GM23248 (cell line): ENCODE measurements at regions not wholly inside any gene's neighbourhood (a gene's known extent, or its start where the extent isn't known, plus 50 kb on each side); places are given as distances from the start of the nearest gene placed in this dataset.

Experiments
- EZH2 ChIP-seq: fragments of 200-600 bp; sonication (generic); IDR thresholded peaks from 2 replicates; pipeline ENCODE4 v1.6.1; 2018; ENCODE audit warnings: antibody characterized with exemption, mild to moderate bottlenecking; ENCODE audit not compliant: insufficient read depth, poor library complexity, severe bottlenecking
- EZH2phosphoT487 ChIP-seq: fragments of 200-600 bp; sonication (generic); IDR thresholded peaks from 2 replicates; pipeline ENCODE4 v1.6.1; 2018; ENCODE audit warnings: antibody characterized with exemption, moderate library complexity, mild to moderate bottlenecking, low read depth; ENCODE audit not compliant: insufficient read depth

DNA sequence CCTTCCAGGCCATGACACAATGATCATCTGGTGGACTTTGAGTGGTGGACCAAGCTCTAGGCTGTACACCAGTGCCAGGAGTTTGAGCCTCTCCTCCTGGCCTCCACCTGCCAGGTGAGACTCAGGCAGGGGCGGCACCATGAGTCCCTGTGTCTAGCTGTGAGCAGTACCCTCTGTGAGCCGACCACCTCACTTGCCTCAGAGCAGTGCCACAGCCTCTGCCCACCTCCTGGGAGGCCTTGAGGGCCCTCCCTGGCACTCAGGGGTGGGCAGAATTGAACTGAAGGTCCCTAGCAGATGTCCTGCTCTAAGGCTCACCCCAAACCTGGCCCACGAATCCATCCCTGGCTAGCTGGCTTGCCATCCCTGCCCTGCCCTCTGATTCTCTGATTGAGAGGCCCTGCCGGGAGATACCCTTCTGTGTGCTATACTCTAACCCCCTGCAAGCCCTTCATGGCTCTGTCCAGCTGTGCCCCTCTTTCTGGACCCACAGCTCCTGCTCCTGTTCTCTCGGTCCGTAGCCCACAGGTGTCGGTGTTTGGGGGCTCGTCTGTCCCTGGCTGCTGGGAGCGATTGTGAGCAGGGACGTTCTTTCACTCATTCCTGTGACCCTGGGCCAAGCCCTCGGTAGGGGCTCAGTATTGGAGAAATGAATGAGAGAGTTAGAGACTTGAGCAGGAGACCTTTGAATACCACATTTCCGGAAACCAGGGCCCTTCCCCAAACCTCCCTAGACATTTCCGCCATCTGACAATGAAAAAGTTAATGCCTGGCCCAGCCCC lies 70.0 kb downstream of the INHBB start:
- no peak for TF ChIP-seq EZH2
- no peak for TF ChIP-seq EZH2phosphoT487
